RWPE1 (cell line): ENCODE measurements at regions not wholly inside any gene's neighbourhood (a gene's known extent, or its start where the extent isn't known, plus 50 kb on each side); places are given as distances from the start of the nearest gene placed in this dataset.

Experiments
- CTCF ChIA-PET: fragments of 350-600 bp; sonication (Branson Sonifier 250); formaldehyde crosslinking; extraction: SDS; loops from one replicate; lab custom pipeline; 2021; lab: Yijun Ruan, JAX
- POLR2A ChIA-PET: fragments of 400-600 bp; formaldehyde crosslinking; extraction: SDS; loops from one replicate; lab custom pipeline; 2020; ENCODE audit warnings: antibody characterized with exemption; ENCODE audit not compliant: low non-redundant PET; lab: Yijun Ruan, JAX
- DNase-seq: peaks from one replicate; pipeline ENCODE4 v3.0.0; 2012; ENCODE audit warnings: low spot score
- H3K27ac ChIP-seq: fragments of 450-650 bp; 2 replicates; pipeline ENCODE4 v1.5.1; 2017
- TF ChIP-seq, protein P1 (sequence below): fragments of 450-650 bp; conservative IDR thresholded peaks from 2 replicates; pipeline ENCODE4 v1.5.1; 2017; ENCODE audit warnings: low read depth, mild to moderate bottlenecking

DNA sequence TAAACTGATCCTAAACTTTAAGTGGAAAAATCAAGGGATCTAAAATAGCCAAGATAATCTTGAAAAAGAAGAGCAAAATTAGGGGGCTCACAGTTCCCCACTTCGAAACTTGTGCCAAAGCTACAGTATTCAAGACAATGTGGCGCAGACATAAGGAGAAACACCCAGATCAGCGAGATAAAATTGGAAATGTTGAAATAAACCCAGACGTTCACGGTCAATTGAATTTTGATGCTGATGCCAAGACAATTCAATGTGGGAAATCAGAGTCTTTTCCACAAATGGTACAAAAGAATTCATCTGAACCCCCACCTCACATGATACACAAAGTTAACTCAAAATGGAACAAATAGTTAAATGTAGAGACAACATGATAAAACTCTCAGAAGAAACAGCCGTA lies 601.6 kb downstream of the BRD1 start:
- H3K27ac ChIP-seq: no peak overlapping the region
- no peak for DNase-seq
- CTCF ChIA-PET: no interaction called here
- TF ChIP-seq, protein P1, sequence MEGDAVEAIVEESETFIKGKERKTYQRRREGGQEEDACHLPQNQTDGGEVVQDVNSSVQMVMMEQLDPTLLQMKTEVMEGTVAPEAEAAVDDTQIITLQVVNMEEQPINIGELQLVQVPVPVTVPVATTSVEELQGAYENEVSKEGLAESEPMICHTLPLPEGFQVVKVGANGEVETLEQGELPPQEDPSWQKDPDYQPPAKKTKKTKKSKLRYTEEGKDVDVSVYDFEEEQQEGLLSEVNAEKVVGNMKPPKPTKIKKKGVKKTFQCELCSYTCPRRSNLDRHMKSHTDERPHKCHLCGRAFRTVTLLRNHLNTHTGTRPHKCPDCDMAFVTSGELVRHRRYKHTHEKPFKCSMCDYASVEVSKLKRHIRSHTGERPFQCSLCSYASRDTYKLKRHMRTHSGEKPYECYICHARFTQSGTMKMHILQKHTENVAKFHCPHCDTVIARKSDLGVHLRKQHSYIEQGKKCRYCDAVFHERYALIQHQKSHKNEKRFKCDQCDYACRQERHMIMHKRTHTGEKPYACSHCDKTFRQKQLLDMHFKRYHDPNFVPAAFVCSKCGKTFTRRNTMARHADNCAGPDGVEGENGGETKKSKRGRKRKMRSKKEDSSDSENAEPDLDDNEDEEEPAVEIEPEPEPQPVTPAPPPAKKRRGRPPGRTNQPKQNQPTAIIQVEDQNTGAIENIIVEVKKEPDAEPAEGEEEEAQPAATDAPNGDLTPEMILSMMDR: no peak
- POLR2A ChIA-PET: no interaction called here

DNA sequence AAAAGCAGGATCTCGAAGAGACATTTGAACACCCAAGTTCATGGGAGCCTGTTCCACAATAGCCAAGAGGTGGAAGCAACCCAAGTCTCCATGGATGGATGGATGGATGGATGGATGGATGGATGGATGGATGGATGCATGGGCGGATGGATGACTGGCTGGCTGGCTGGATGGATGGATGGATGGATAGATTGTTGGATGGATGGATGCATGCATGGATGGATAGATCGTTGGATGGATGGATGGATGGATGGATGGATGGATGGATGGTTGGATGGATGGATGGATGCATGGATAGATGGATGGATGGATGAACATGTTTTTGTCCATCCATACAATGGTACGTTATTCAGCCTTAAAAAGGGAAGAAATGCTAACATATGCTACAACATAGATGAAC lies 603.4 kb downstream of the BRD1 start:
- no peak for DNase-seq
- ChIA-PET POLR2A (no interaction called here), CTCF (no interaction called here)
- H3K27ac ChIP-seq: no peak overlapping the region
- TF ChIP-seq, protein P1: no peak

DNA sequence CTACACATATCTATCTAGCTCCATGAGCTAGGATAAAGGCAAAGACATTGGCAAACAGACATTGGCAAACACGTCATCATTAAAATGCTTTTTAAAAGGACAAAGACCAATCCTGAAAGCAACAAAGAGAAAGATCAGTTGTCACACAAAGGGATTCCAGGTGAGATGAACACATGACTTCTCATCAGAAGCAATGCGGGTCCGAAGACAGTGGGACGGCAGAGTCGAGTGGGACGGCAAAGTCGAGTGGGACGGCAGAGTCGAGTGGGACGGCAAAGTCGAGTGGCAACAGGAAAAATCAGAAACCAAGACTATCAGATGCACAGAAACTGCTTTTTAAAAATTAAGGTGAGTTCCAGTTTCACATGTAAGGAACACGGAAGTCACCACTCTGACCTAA lies 609.5 kb downstream of the BRD1 start:
- TF ChIP-seq, protein P1: no peak
- CTCF ChIA-PET: no interaction called here
- H3K27ac ChIP-seq: no peak overlapping the region
- POLR2A ChIA-PET: no interaction called here
- DNase-seq: no peak

DNA sequence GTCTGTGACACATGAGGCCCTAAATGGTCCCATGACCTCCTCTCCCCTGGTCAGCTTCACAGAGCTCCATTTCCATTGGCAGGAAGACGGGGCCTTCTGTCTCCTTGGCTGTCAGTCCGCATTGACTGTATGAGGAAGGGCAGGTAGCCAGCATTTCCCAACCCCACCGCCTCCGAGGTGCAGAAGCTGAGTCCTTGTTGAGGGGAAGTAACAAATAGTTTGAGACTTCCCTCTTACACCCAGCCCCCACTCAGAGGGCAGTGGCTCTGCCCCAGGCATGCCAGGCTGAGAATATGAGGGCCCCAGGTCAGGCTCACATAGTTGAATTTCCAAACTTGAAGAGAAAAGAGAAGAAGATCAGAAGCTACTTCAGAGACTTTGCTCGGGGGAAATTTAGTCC lies 611.1 kb downstream of the BRD1 start:
- H3K27ac ChIP-seq: no peak overlapping the region
- TF ChIP-seq, protein P1: no peak
- no peak for DNase-seq
- POLR2A ChIA-PET: no interaction called here
- CTCF ChIA-PET: no interaction called here

DNA sequence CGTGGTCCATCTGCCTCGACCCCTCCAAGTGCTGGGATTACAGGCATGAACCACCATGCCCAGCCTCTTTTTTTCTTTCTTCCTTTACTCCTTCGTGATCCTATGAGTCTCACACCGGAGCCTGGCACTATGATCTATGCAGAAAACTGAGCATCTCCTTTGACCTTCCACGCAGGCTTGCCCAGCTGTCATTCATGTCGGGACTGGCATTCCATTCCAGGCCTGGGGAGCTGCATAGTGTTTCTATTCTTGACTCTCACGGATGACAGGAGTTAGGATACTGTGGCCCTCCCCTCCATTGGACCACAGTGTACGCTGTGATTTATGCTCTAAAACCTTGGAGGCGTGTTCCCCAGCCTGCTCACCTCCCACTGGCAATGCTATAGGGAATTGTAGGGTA lies 611.8 kb downstream of the BRD1 start:
- ChIA-PET CTCF (no interaction called here), POLR2A (no interaction called here)
- TF ChIP-seq, protein P1: no peak
- DNase-seq: no peak
- no peak overlapping the region for H3K27ac ChIP-seq

DNA sequence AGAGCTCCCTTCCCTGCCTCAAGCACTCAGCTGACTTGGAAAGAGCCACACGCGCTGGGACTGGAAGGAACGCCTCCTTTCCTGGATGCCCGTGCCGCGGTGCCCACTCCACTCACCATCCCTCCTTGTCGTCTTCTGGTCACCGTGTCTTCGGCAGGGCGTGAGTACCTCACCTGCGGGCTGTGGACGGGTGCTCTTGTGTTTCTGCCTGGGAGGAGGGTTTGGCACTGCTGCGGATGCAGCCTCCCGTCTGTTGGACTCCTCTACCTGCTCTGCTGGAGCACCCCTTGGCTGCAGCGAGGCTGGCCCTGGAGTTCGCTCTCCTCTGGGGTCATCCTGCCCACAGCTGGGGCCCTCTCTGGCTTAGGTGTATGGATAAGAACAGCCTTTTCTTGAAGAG lies 612.7 kb downstream of the BRD1 start:
- DNase-seq: no peak
- ChIA-PET POLR2A (no interaction called here), CTCF (no interaction called here)
- H3K27ac ChIP-seq: no peak overlapping the region
- TF ChIP-seq, protein P1: no peak

DNA sequence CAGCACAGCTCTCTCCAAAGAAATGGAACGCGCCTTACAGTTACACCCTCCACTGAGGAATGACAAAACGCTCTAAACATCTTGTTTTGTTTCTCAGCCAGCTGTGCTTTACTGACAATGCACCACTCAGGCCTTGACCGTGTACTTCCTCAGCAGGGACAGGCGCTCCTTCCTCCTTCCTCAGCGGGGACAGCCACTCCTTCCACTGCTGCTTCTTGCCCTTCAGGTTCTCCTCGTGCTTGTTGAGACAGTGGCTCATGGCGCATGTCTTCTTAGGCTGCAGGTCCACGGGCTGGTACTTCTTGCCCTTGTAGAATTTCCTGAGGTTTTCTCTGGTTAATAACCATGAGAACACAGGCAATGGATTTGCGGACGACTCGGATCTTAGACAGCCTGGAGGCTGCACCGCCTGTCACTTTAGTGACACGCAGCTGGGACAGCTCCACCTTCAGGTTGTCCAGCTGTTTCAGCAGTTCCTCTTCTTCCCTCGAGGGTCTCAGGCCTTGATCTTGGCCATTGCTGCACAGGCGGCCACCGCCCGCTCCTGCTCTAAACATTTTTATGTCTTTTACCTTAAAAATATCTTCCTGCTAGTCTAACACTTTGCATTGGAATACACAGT lies 613.8 kb downstream of the BRD1 start:
- no peak for DNase-seq
- CTCF ChIA-PET: no interaction called here

More for the DNA sequence above, 613.8 kb downstream of the BRD1 start:
- POLR2A ChIA-PET: no interaction called here
- no peak overlapping the region for H3K27ac ChIP-seq
- TF ChIP-seq, protein P1: no peak
